ENCODE measurements at regions not wholly inside any gene's neighbourhood (a gene's known extent, or its start where the extent isn't known, plus 50 kb on each side); places are given as distances from the start of the nearest gene placed in this dataset.

- intact Hi-C loops (cut with micrococcal nuclease) (loop anchor here (5.0 kb wide), 1 partner anchor 169 kb away; no protein-coding TSS in a partner anchor), dilution Hi-C loops (cut with MboI; ENCODE audit: extremely low pct_ligation_motif_present, low sequenced_read_pairs) (no loop called here)
- FAIRE-seq (no peak), DNase-seq (ENCODE audit: low read depth, low spot score) (no peak)
- ChIA-PET POLR2A (no interaction called here), CTCF (interaction anchor here (1.5 kb wide), 1 partner anchor 16 kb away, joined by 6 read pairs; no protein-coding TSS in a partner anchor)
- no TSS peak for BruUV-seq (replicated peaks)
- TF ChIP-seq JUN (IDR thresholded peaks at IDR 0.05; ENCODE audit: borderline replicate concordance, insufficient read depth, insufficient read length, low read depth) = no peak
- TF ChIP-seq MYC (IDR thresholded peaks at IDR 0.05; ENCODE audit: low read depth, low read length) = no peak
- TF ChIP-seq POLR2AphosphoS5 (IDR thresholded peaks at IDR 0.05; ENCODE audit: insufficient read depth, low read depth, low read length) = no peak
- TF ChIP-seq EZH2 (IDR thresholded peaks at IDR 0.05; ENCODE audit: borderline replicate concordance, low read depth, low read length, severe bottlenecking) = no peak
- TF ChIP-seq MAX (IDR thresholded peaks at IDR 0.05; ENCODE audit: insufficient read depth, insufficient read length) = no peak
- TF ChIP-seq, protein P1, sequence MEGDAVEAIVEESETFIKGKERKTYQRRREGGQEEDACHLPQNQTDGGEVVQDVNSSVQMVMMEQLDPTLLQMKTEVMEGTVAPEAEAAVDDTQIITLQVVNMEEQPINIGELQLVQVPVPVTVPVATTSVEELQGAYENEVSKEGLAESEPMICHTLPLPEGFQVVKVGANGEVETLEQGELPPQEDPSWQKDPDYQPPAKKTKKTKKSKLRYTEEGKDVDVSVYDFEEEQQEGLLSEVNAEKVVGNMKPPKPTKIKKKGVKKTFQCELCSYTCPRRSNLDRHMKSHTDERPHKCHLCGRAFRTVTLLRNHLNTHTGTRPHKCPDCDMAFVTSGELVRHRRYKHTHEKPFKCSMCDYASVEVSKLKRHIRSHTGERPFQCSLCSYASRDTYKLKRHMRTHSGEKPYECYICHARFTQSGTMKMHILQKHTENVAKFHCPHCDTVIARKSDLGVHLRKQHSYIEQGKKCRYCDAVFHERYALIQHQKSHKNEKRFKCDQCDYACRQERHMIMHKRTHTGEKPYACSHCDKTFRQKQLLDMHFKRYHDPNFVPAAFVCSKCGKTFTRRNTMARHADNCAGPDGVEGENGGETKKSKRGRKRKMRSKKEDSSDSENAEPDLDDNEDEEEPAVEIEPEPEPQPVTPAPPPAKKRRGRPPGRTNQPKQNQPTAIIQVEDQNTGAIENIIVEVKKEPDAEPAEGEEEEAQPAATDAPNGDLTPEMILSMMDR (IDR thresholded peaks at IDR 0.05; ENCODE audit: extremely low read depth in 1 of 2, insufficient read depth in 1 of 2, low read depth in 1 of 2, low read length in 2 of 2) = no peak
- TF ChIP-seq POLR2A (IDR thresholded peaks at IDR 0.05; ENCODE audit: low read depth, low read length) = no peak
- TF ChIP-seq FOS (IDR thresholded peaks at IDR 0.05; ENCODE audit: borderline replicate concordance, insufficient read depth, low read length) = no peak
- TF ChIP-seq GATA2 (IDR thresholded peaks at IDR 0.05; ENCODE audit: insufficient read depth, insufficient read length, low read depth, low read length) = no peak
- Histone ChIP-seq H3K9me1 (replicated peaks; ENCODE audit: control insufficient read depth, extremely low read depth, insufficient read depth, low read length) (no peaks in the 10 kb centered on the region), H2AFZ (ENCODE audit: low read depth, low read length) (no peak overlapping the region), H3K27me3 (ENCODE audit: control insufficient read depth in 2 of 2, insufficient read depth in 2 of 2, low read length in 2 of 2) (no peaks in the 10 kb centered on the region), H3K79me2 (ENCODE audit: control insufficient read depth, insufficient read depth, low read length) (no peaks in the 10 kb centered on the region), H3K4me2 (ENCODE audit: insufficient read depth, low read length) (no peak overlapping the region), H3K4me3 (replicated peaks in 1 of 3; ENCODE audit: insufficient read depth in 1 of 3, low read depth in 1 of 3, low read length in 3 of 3) (no peak overlapping the region), H3K27ac (ENCODE audit: insufficient read depth, low read depth, low read length) (no peak overlapping the region), H3K4me1 (ENCODE audit: control insufficient read depth, extremely low read depth, insufficient read depth, low read length) (no peaks in the 10 kb centered on the region), H3K9me3 (replicated peaks; ENCODE audit: control insufficient read depth, insufficient read depth, low read length) (no peaks in the 10 kb centered on the region), H3K36me3 (ENCODE audit: control insufficient read depth in 2 of 2, extremely low read depth in 1 of 2, insufficient read depth in 2 of 2, low read length in 2 of 2) (no peaks in the 10 kb centered on the region), H3K9ac (replicated peaks; ENCODE audit: extremely low read depth, insufficient read depth, low read length) (no peak overlapping the region), H4K20me1 (replicated peaks; ENCODE audit: control insufficient read depth, extremely low read depth, insufficient read depth, low read length) (no peaks in the 10 kb centered on the region)
Measured at GRCh38 chr3:34276342-34276741, 477.9 kb downstream of the PDCD6IP start.

All from endothelial cell of umbilical vein (primary cell).